ENCODE measurements at regions not wholly inside any gene's neighbourhood (a gene's known extent, or its start where the extent isn't known, plus 50 kb on each side); places are given as distances from the start of the nearest gene placed in this dataset.

- TF ChIP-seq CTCF (IDR thresholded peaks at IDR 0.05; ENCODE audit: poor library complexity, severe bottlenecking) (no peak), TAF1 (IDR thresholded peaks at IDR 0.05; ENCODE audit: low read depth) (no peak), EZH2 (IDR thresholded peaks at IDR 0.05; ENCODE audit: borderline replicate concordance, insufficient read depth, low read length, poor library complexity, severe bottlenecking) (no peak), EP300 (conservative IDR thresholded peaks at IDR 0.05; ENCODE audit: poor library complexity, severe bottlenecking) (no peak)
Measured at GRCh38 chr5:33271606-33272005, 169.2 kb upstream of the TARS1 start.

Measured in neural cell (in vitro differentiated cells).